HUES48 (cell line): ENCODE measurements at regions not wholly inside any gene's neighbourhood (a gene's known extent, or its start where the extent isn't known, plus 50 kb on each side); places are given as distances from the start of the nearest gene placed in this dataset.

Experiments used
- H3K27ac ChIP-seq: one replicate; pipeline ENCODE4 v1.7.0; 2013; ENCODE audit warnings: low read depth, low read length, inconsistent platforms
- H3K27me3 ChIP-seq: 2 replicates; pipeline ENCODE4 v1.6.1; 2013; ENCODE audit warnings: mild to moderate bottlenecking, low read length; ENCODE audit not compliant: control insufficient read depth, insufficient read depth
- H3K36me3 ChIP-seq: 2 replicates; pipeline ENCODE4 v1.6.1; 2013; ENCODE audit warnings: low read length; ENCODE audit not compliant: control insufficient read depth, insufficient read depth
- H3K4me1 ChIP-seq: 2 replicates; pipeline ENCODE4 v1.6.1; 2013; ENCODE audit warnings: mild to moderate bottlenecking, low read length; ENCODE audit not compliant: control insufficient read depth, insufficient read depth
- H3K4me3 ChIP-seq: 2 replicates; pipeline ENCODE4 v1.5.1; 2013; ENCODE audit warnings: mild to moderate bottlenecking, low read depth, low read length
- H3K9ac ChIP-seq: 2 replicates; pipeline ENCODE4 v1.6.1; 2013; ENCODE audit warnings: mild to moderate bottlenecking, low read depth, low read length, moderate library complexity
- H3K9me3 ChIP-seq: 2 replicates; pipeline ENCODE4 v1.6.1; 2013; ENCODE audit warnings: low read length; ENCODE audit not compliant: control insufficient read depth, insufficient read depth

DNA sequence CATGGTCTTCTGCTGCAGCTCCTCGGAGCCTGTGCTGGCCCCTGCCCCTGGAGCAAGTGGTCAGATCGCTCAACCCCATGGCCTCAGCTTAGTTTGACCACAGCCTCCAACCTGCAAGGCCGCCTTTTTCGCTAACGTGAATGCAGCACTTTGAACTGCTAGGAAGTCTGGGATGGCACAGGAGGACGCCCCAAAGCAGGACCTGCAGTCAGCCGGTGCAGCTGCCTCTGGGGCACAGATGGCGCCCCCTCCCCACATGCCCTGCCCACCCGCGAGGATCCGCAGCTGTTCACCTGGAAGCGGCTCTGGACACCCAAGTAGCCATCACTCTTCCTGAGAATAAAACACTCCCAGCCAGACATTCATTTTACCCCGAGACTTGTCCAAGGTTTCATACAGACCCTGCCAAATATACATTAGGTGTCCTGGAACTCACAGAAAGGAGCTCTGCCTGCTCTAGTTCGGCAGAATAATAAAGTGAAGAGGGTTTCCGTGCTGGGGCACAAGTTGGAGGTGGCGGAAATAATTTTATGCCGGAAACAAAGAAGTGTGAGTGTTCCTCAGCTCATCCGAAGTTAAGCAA, 510.1 kb downstream of the EIPR1 start:
- Histone ChIP-seq H3K36me3 (no peaks in the 10 kb centered on the region), H3K9me3 (no peaks in the 10 kb centered on the region; the same call in 1 of the 2 replicates), H3K27ac (no peak overlapping the region), H3K4me3 (no peak overlapping the region), H3K27me3 (no peaks in the 10 kb centered on the region), H3K4me1 (no peaks in the 10 kb centered on the region), H3K9ac (no peak overlapping the region)

DNA sequence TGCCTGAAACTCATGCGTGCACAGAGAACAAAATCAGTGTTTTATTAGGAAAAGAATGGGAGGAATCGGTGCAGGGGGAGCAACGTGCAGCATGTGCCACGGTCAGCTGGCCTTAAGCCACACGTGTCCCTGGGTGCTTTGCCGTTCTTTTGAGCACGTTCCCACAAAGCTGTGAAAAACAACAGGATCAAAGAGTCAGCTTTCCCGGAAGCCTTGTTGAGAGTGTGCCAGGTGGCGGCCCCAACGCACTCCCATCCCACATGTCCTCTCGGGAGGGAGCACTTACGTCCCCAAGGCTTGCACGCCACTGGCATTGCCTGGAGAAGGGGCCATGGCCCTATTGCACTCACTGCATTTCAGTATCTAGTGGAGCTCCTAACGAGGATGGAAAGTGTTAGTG, 511.2 kb downstream of the EIPR1 start:
- Histone ChIP-seq H3K27ac (no peak overlapping the region), H3K36me3 (no peaks in the 10 kb centered on the region), H3K4me1 (no peaks in the 10 kb centered on the region), H3K9me3 (no peaks in the 10 kb centered on the region; the same call in 1 of the 2 replicates), H3K27me3 (no peaks in the 10 kb centered on the region), H3K4me3 (no peak overlapping the region), H3K9ac (no peak overlapping the region)

DNA sequence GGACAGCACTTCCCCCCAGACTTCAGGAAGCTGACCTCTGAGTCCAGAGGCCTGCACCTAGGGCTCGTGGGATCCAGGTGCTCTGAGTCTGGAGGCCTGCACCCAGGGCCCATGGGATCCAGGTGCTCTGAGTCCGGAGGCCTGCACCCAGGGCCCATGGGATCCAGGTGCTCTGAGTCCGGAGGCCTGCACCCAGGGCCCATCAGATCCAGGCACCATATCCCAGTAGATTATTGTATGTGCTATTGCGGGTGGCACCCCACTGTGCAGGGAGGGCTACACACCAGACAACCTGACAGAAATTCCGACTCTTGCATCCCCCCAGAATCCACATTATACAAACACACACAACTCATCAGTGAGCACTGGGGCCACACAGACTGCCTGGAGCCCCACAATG, 515.2 kb downstream of the EIPR1 start:
- Histone ChIP-seq H3K27ac (no peak overlapping the region), H3K4me1 (no peaks in the 10 kb centered on the region), H3K4me3 (no peak overlapping the region), H3K27me3 (no peaks in the 10 kb centered on the region), H3K9me3 (peaks cover 9% of the 10 kb centered on the region; the same call in 1 of the 2 replicates), H3K9ac (no peak overlapping the region), H3K36me3 (no peaks in the 10 kb centered on the region)

DNA sequence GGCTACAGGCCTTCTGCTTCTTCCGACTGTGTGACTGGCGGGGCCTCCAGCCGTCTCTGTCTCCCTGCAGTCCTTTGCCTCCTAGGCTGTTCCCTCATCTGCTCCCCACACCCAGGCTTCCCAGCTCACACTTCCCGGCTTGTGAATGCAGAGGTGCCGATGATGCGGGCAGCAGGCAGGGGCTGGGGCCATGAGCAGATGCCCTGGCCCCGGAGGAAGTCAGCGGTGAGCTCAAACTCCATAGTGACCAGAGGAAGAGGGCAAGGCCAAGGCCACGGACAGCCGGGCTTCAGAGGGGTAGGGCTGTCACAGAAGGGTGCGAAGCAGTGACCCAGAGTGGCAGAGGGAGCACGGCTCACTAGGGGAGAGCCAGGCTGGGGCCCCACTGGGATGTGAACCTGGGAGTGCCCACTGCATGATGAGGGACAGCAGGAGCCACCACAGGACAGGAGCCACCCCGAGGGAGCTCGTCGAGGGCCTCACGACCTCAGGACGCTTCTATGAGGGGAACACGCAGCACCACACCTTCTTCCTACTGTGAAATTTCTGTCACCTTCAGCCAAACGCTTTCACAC, 515.9 kb downstream of the EIPR1 start:
- Histone ChIP-seq H3K27me3 (no peaks in the 10 kb centered on the region), H3K27ac (no peak overlapping the region), H3K9me3 (peaks cover 9% of the 10 kb centered on the region; the same call in 1 of the 2 replicates), H3K4me3 (no peak overlapping the region), H3K9ac (no peak overlapping the region), H3K4me1 (no peaks in the 10 kb centered on the region), H3K36me3 (no peaks in the 10 kb centered on the region)

DNA sequence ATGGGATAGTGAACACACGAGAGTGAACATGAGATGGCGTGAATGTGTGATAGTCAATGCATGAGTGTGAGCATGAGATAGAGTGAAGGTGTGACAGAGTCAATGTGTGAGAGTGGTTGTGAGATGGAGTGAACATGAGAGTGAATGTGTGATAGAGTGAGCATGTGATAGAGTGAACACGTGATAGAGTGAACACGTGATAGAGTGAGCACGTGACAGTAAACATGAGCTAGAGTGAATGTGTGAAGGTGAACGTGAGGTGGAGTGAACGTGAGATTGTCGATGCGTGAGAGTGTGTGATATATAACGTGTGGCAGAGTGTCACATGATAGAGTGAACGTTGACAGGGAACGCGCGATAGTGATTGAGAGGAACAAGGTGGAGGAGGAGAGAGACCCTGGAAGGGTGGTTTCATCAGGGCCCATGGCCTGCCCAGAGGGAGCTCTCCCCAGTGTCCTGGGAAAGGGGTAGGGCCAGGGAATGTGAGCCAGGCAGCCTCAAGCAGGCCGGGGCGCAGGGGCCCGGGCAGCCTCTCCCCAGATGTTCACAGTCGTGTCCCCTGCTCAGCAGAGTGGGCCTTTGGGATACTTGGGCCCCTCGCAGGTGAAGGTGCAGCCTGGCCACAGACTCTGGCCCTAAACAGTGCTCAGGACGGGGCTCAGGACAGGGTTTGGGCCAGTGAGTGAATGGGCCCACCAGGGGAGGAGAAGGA, 516.9 kb downstream of the EIPR1 start:
- no peaks in the 10 kb centered on the region for H3K27me3 ChIP-seq
- no peaks in the 10 kb centered on the region for H3K36me3 ChIP-seq
- peaks cover 9% of the 10 kb centered on the region; the same call in 1 of the 2 replicates for H3K9me3 ChIP-seq
- no peak overlapping the region for H3K4me3 ChIP-seq
- no peak overlapping the region for H3K27ac ChIP-seq
- no peak overlapping the region for H3K9ac ChIP-seq
- no peaks in the 10 kb centered on the region for H3K4me1 ChIP-seq

DNA sequence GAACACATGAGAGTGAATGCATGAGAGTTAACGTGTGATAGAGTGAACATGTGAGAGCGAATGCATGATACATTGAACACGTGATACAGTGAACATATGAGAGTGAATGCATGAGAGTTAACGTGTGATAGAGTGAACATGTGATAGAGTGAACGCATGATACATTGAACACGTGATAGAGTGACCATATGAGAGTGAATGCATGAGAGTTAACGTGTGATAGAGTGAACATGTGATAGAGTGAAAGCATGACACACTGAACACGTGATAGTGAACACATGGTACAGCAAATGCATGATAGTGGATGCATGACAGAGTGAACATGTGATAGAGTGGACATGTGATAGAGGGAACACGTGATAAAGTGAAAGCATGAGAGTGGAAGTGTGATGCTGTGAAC, 517.9 kb downstream of the EIPR1 start:
- Histone ChIP-seq H3K4me1 (no peaks in the 10 kb centered on the region), H3K36me3 (no peaks in the 10 kb centered on the region), H3K27me3 (no peaks in the 10 kb centered on the region), H3K9ac (no peak overlapping the region), H3K4me3 (no peak overlapping the region), H3K27ac (no peak overlapping the region), H3K9me3 (peaks cover 9% of the 10 kb centered on the region; the same call in 1 of the 2 replicates)

DNA sequence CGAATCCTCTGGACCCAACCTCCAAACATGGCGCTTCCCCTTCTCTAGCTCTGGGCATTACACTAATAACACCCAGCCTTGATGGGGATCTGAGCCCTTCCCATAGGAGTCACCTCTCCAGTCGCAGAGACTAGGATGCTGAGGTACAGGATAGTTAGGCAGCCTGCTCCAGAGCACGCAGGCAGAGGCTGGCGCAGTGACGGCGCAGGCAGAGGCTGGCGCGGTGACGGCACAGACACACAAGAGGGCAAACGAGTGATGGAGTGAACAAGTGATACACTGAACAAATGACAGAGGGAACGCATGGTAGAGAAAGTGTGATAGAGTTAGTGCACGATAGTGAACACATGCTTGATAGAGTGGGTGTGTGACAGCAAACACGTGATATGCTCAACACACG, 518.5 kb downstream of the EIPR1 start:
- no peaks in the 10 kb centered on the region for H3K27me3 ChIP-seq
- H3K4me1 ChIP-seq: no peaks in the 10 kb centered on the region
- no peak overlapping the region for H3K4me3 ChIP-seq
- peaks cover 9% of the 10 kb centered on the region; the same call in 1 of the 2 replicates for H3K9me3 ChIP-seq
- H3K27ac ChIP-seq: no peak overlapping the region
- H3K9ac ChIP-seq: no peak overlapping the region
- no peaks in the 10 kb centered on the region for H3K36me3 ChIP-seq

DNA sequence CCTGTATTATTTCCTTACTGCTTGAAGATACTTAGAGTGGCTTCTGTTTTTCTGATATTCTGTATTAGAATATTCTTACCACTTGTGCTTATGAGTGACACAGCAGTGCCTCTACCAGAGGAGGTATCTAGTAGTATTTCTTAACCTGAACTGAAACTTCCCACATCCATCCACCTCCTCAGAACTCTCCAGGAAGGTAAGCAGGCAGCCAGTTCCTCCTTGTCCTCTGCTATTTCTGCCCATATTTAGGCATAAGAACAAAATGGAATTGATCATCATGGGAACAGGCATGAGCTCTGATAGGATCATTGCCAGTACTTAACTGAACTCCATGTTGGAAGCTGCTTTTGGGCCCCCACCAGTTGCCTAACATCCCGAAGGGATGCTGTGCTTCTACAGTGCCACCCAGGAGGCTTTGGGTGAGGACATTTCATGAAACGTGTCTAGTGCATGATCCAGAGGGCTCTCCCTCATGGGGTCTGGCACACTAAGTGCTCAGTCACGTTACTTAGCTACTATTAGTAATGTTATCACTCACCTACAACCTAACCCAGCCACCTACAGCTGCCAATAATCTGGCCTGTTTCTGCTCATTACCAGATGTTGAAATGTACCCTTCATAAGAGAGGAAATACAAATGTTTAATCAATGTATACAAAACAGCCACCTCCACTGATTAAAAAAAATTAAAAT, 520.7 kb downstream of the EIPR1 start:
- Histone ChIP-seq H3K27ac (no peak overlapping the region), H3K9ac (no peak overlapping the region), H3K4me3 (no peak overlapping the region), H3K27me3 (no peaks in the 10 kb centered on the region), H3K4me1 (no peaks in the 10 kb centered on the region), H3K9me3 (peaks cover 9% of the 10 kb centered on the region; the same call in 1 of the 2 replicates), H3K36me3 (no peaks in the 10 kb centered on the region)

DNA sequence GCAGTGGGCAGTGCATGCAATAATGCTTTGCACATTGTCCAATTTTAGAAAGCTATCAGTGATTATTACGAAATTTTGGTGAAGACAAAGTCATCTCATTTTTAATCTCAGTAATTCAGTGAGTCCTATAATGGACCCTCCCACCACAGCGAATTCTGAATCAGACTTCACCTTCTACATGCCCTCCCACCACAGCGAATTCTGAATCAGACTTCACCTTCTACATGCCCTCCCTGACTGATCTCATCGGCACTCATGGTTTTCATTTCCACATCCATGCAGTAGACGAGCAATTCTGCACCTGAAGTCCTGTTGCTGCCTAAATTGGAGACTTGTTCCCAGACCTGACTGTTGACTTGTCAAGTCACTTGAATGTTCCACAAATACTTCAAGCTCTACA, 522.3 kb downstream of the EIPR1 start:
- Histone ChIP-seq H3K4me1 (no peaks in the 10 kb centered on the region), H3K36me3 (no peaks in the 10 kb centered on the region), H3K27me3 (no peaks in the 10 kb centered on the region), H3K4me3 (no peak overlapping the region), H3K9me3 (peaks cover 8% of the 10 kb centered on the region; the same call in 1 of the 2 replicates), H3K27ac (no peak overlapping the region), H3K9ac (no peak overlapping the region)

DNA sequence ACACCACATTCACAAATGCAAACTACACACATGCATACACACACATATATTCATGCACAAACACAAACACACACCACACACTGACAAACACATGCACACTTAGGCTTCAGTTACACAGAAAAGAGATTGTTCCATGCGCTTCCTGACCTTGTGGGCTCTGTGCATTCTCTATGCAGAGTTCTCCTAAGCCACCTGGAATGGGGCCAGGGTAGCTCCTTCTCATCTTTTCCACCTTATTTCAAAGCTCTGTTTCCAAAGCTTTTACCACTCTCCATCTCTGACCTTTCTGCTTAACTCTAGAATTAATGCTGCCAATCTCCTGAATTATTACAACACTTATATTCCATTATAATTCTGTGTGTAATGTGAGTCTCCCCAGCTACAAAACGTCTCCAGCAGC, 522.3 kb upstream of the MYT1L start:
- H3K36me3 ChIP-seq: no peaks in the 10 kb centered on the region
- no peak overlapping the region for H3K9ac ChIP-seq
- H3K4me3 ChIP-seq: no peak overlapping the region
- peaks cover 3% of the 10 kb centered on the region; the same call in 1 of the 2 replicates for H3K4me1 ChIP-seq
- no peak overlapping the region for H3K27ac ChIP-seq
- H3K9me3 ChIP-seq: no peaks in the 10 kb centered on the region
- no peaks in the 10 kb centered on the region for H3K27me3 ChIP-seq
